SK-N-SH treated with all-trans-retinoic acid at 6 μM for 48 hours (cell line): ENCODE measurements at regions not wholly inside any gene's neighbourhood (a gene's known extent, or its start where the extent isn't known, plus 50 kb on each side); places are given as distances from the start of the nearest gene placed in this dataset.

Experiments used
- ARNTL ChIP-seq: fragments of 450-650 bp; formaldehyde crosslinking; IDR thresholded peaks from 2 replicates; pipeline ENCODE4 v1.5.0; 2020; ENCODE audit warnings: low read depth, mild to moderate bottlenecking, moderate library complexity, borderline replicate concordance
- BACH2 ChIP-seq: fragments of 250-450 bp; sonication (Bioruptor Pico); IDR thresholded peaks from 2 replicates; pipeline ENCODE4 v1.9.0; 2021; ENCODE audit warnings: mild to moderate bottlenecking, borderline replicate concordance
- CSDC2 ChIP-seq: fragments of 250-450 bp; sonication (Bioruptor Pico); IDR thresholded peaks from 2 replicates; pipeline ENCODE4 v1.5.0; 2020; ENCODE audit warnings: mild to moderate bottlenecking, moderate library complexity
- ESRRG ChIP-seq: fragments of 250-450 bp; sonication (Bioruptor Pico); IDR thresholded peaks from 2 replicates; pipeline ENCODE4 v1.6.1; 2021; ENCODE audit warnings: mild to moderate bottlenecking
- ISL1 ChIP-seq: fragments of 250-450 bp; sonication (Bioruptor Pico); IDR thresholded peaks from 2 replicates; pipeline ENCODE4 v2.1.2; 2022; ENCODE audit warnings: mild to moderate bottlenecking, moderate library complexity
- RARB ChIP-seq: fragments of 250-450 bp; sonication (Bioruptor Pico); IDR thresholded peaks from 2 replicates; pipeline ENCODE4 v1.8.0; 2021; ENCODE audit warnings: mild to moderate bottlenecking, moderate library complexity
- TOX ChIP-seq: fragments of 250-450 bp; sonication (Bioruptor Pico); IDR thresholded peaks from 2 replicates; pipeline ENCODE4 v1.8.0; 2021; ENCODE audit warnings: mild to moderate bottlenecking, moderate library complexity, borderline replicate concordance
- ZC3H10 ChIP-seq: fragments of 250-450 bp; sonication (Bioruptor Pico); IDR thresholded peaks from 2 replicates; pipeline ENCODE4 v1.5.1; 2021; ENCODE audit warnings: mild to moderate bottlenecking, moderate library complexity
- ZFP30 ChIP-seq: fragments of 450-650 bp; formaldehyde crosslinking; IDR thresholded peaks from 2 replicates; pipeline ENCODE4 v1.5.0; 2022; ENCODE audit warnings: mild to moderate bottlenecking, moderate library complexity
- ZNF565 ChIP-seq: fragments of 450-650 bp; formaldehyde crosslinking; conservative IDR thresholded peaks from 2 replicates; pipeline ENCODE4 v1.5.0; 2020; ENCODE audit warnings: low read depth, mild to moderate bottlenecking, moderate library complexity
- ZNF70 ChIP-seq: fragments of 450-650 bp; formaldehyde crosslinking; IDR thresholded peaks from 2 replicates; pipeline ENCODE4 v1.5.0; 2020; ENCODE audit warnings: mild to moderate bottlenecking, moderate library complexity
- TF ChIP-seq, protein P1 (sequence below): fragments of 250-450 bp; sonication (Bioruptor Pico); IDR thresholded peaks from 2 replicates; pipeline ENCODE4 v1.8.0; 2020; ENCODE audit warnings: mild to moderate bottlenecking, moderate library complexity, borderline replicate concordance
- TF ChIP-seq, protein P2 (sequence below): fragments of 250-450 bp; sonication (Bioruptor Pico); IDR thresholded peaks from 2 replicates; pipeline ENCODE4 v1.5.1; 2021; ENCODE audit warnings: mild to moderate bottlenecking, moderate library complexity
- TF ChIP-seq, protein P3 (sequence below): fragments of 250-450 bp; sonication (Bioruptor Pico); IDR thresholded peaks from 2 replicates; pipeline ENCODE4 v1.5.0; 2020; ENCODE audit warnings: mild to moderate bottlenecking, moderate library complexity

DNA sequence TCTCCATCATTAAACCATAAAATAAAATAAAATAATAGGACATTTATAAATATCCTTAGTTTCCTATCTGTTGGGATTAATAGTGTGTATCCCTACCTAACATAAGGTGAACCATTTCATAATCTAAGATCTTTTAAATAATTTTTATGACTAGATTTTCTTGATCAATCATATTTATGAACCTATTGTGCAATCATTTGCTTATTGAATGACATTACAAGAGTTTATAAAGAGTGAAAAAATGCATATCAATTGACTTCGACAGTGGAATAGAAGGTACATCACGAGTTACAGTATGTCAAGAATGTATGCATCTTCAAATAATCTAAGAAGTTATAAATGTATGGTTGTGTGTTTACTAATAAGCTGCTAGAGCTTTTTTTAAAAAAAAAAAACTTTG, 1554.8 kb upstream of the TMEFF2 start:
- TF ChIP-seq ARNTL (CRISPR knock-in tag) (no peak), ISL1 (CRISPR knock-in tag) (no peak), ZC3H10 (CRISPR knock-in tag) (no peak), RARB (CRISPR knock-in tag) (no peak), ESRRG (no peak), ZNF70 (no peak), BACH2 (no peak), CSDC2 (CRISPR knock-in tag) (no peak), ZNF565 (CRISPR knock-in tag) (no peak), ZFP30 (CRISPR knock-in tag) (no peak), TOX (no peak)
- TF ChIP-seq, protein P1, sequence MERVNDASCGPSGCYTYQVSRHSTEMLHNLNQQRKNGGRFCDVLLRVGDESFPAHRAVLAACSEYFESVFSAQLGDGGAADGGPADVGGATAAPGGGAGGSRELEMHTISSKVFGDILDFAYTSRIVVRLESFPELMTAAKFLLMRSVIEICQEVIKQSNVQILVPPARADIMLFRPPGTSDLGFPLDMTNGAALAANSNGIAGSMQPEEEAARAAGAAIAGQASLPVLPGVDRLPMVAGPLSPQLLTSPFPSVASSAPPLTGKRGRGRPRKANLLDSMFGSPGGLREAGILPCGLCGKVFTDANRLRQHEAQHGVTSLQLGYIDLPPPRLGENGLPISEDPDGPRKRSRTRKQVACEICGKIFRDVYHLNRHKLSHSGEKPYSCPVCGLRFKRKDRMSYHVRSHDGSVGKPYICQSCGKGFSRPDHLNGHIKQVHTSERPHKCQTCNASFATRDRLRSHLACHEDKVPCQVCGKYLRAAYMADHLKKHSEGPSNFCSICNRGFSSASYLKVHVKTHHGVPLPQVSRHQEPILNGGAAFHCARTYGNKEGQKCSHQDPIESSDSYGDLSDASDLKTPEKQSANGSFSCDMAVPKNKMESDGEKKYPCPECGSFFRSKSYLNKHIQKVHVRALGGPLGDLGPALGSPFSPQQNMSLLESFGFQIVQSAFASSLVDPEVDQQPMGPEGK (CRISPR knock-in tag), result no peak
- TF ChIP-seq, protein P2, sequence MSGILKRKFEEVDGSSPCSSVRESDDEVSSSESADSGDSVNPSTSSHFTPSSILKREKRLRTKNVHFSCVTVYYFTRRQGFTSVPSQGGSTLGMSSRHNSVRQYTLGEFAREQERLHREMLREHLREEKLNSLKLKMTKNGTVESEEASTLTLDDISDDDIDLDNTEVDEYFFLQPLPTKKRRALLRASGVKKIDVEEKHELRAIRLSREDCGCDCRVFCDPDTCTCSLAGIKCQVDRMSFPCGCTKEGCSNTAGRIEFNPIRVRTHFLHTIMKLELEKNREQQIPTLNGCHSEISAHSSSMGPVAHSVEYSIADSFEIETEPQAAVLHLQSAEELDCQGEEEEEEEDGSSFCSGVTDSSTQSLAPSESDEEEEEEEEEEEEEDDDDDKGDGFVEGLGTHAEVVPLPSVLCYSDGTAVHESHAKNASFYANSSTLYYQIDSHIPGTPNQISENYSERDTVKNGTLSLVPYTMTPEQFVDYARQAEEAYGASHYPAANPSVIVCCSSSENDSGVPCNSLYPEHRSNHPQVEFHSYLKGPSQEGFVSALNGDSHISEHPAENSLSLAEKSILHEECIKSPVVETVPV, result no peak
- TF ChIP-seq, protein P3, sequence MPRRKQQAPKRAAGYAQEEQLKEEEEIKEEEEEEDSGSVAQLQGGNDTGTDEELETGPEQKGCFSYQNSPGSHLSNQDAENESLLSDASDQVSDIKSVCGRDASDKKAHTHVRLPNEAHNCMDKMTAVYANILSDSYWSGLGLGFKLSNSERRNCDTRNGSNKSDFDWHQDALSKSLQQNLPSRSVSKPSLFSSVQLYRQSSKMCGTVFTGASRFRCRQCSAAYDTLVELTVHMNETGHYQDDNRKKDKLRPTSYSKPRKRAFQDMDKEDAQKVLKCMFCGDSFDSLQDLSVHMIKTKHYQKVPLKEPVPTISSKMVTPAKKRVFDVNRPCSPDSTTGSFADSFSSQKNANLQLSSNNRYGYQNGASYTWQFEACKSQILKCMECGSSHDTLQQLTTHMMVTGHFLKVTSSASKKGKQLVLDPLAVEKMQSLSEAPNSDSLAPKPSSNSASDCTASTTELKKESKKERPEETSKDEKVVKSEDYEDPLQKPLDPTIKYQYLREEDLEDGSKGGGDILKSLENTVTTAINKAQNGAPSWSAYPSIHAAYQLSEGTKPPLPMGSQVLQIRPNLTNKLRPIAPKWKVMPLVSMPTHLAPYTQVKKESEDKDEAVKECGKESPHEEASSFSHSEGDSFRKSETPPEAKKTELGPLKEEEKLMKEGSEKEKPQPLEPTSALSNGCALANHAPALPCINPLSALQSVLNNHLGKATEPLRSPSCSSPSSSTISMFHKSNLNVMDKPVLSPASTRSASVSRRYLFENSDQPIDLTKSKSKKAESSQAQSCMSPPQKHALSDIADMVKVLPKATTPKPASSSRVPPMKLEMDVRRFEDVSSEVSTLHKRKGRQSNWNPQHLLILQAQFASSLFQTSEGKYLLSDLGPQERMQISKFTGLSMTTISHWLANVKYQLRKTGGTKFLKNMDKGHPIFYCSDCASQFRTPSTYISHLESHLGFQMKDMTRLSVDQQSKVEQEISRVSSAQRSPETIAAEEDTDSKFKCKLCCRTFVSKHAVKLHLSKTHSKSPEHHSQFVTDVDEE (CRISPR knock-in tag), result no peak
